ENCODE measurements at regions not wholly inside any gene's neighbourhood (a gene's known extent, or its start where the extent isn't known, plus 50 kb on each side); places are given as distances from the start of the nearest gene placed in this dataset.

GRCh38 chr2:217182926-217183325 is 323.1 kb upstream of the TNP1 start:
- DNase-seq = no peak
- no peak for TF ChIP-seq CTCF (IDR thresholded peaks at IDR 0.05; ENCODE audit: low read depth, low read length, missing control alignments)
- Histone ChIP-seq H3K27ac (no peak overlapping the region), H3K36me3 (replicated peaks) (no peaks in the 10 kb centered on the region), H3K27me3 (replicated peaks) (no peaks in the 10 kb centered on the region), H3K4me3 (ENCODE audit: low read depth, low read length) (no peak overlapping the region)
- in situ Hi-C loops (cut with HindIII; ENCODE audit: low pct_ligation_motif_present, low sequenced_read_pairs) = no loop called here

GRCh38 chr2:217181512-217181911 is 321.6 kb upstream of the TNP1 start:
- H3K27me3 ChIP-seq (replicated peaks) = no peaks in the 10 kb centered on the region
- DNase-seq = no peak
- in situ Hi-C loops (cut with HindIII; ENCODE audit: low pct_ligation_motif_present, low sequenced_read_pairs) = no loop called here
- no peaks in the 10 kb centered on the region for H3K36me3 ChIP-seq (replicated peaks)
- no peak for TF ChIP-seq CTCF (IDR thresholded peaks at IDR 0.05; ENCODE audit: low read depth, low read length, missing control alignments)
- no peak overlapping the region for H3K27ac ChIP-seq
- no peak overlapping the region for H3K4me3 ChIP-seq (ENCODE audit: low read depth, low read length)

- Histone ChIP-seq H3K4me3 (ENCODE audit: low read depth, low read length) (no peak overlapping the region), H3K27ac (no peak overlapping the region), H3K27me3 (replicated peaks) (no peaks in the 10 kb centered on the region), H3K36me3 (replicated peaks) (no peaks in the 10 kb centered on the region)
- TF ChIP-seq CTCF (IDR thresholded peaks at IDR 0.05; ENCODE audit: low read depth, low read length, missing control alignments) = no peak
- no peak for DNase-seq
- in situ Hi-C loops (cut with HindIII; ENCODE audit: low pct_ligation_motif_present, low sequenced_read_pairs) = no loop called here
These were observed 320.0 kb upstream of the TNP1 start for GRCh38 chr2:217179854-217180253.

- DNase-seq = no peak
- no peak overlapping the region for H3K4me3 ChIP-seq (ENCODE audit: low read depth, low read length)
- TF ChIP-seq CTCF (IDR thresholded peaks at IDR 0.05; ENCODE audit: low read depth, low read length, missing control alignments) = no peak
- H3K36me3 ChIP-seq (replicated peaks) = no peaks in the 10 kb centered on the region
- no peaks in the 10 kb centered on the region for H3K27me3 ChIP-seq (replicated peaks)
- in situ Hi-C loops (cut with HindIII; ENCODE audit: low pct_ligation_motif_present, low sequenced_read_pairs) = no loop called here
- H3K27ac ChIP-seq = no peak overlapping the region
These were observed 318.5 kb upstream of the TNP1 start for GRCh38 chr2:217178341-217178740.

- Histone ChIP-seq H3K36me3 (replicated peaks) (no peaks in the 10 kb centered on the region), H3K27me3 (replicated peaks) (no peaks in the 10 kb centered on the region), H3K4me3 (ENCODE audit: low read depth, low read length) (no peak overlapping the region), H3K27ac (no peak overlapping the region)
- no peak for TF ChIP-seq CTCF (IDR thresholded peaks at IDR 0.05; ENCODE audit: low read depth, low read length, missing control alignments)
- in situ Hi-C loops (cut with HindIII; ENCODE audit: low pct_ligation_motif_present, low sequenced_read_pairs) = no loop called here
- no peak for DNase-seq
These were observed 317.9 kb upstream of the TNP1 start for GRCh38 chr2:217177720-217178119.

- in situ Hi-C loops (cut with HindIII; ENCODE audit: low pct_ligation_motif_present, low sequenced_read_pairs) = loop anchor here (25.0 kb wide), 1 partner anchor 460 kb away; no protein-coding TSS in a partner anchor
- DNase-seq = no peak
- no peaks in the 10 kb centered on the region for H3K27me3 ChIP-seq (replicated peaks)
- H3K4me3 ChIP-seq (ENCODE audit: low read depth, low read length) = no peak overlapping the region
- no peak overlapping the region for H3K27ac ChIP-seq
- no peak for TF ChIP-seq CTCF (IDR thresholded peaks at IDR 0.05; ENCODE audit: low read depth, low read length, missing control alignments)
- no peaks in the 10 kb centered on the region for H3K36me3 ChIP-seq (replicated peaks)
These were observed 312.0 kb upstream of the TNP1 start for GRCh38 chr2:217171874-217172273.

Measured in brain microvascular endothelial cell (primary cell).